ENCODE measurements at regions not wholly inside any gene's neighbourhood (a gene's known extent, or its start where the extent isn't known, plus 50 kb on each side); places are given as distances from the start of the nearest gene placed in this dataset.

DNA sequence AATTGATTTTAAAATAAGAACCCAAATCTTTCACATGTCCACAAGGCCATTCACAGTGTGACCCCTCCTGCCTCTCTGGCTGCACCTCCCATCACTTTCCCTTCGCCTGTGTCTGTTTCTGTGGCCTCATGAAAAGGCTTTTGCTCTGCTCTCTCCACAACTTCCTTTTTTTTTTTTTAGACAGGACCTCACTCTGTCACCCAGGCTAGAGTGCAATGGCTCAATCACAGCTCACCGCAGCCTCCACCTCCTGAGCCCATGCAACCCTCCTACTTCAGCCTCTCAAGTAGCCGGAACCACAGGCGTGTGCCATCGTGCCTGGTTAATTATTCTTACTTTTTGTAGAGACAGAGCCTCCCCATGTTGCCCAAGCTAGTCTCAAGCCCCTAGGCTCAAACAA lies 197.1 kb downstream of the ABCC12 start:
- TF ChIP-seq POLR2A (IDR thresholded peaks at IDR 0.05), result no peak
- TF ChIP-seq, protein P1, sequence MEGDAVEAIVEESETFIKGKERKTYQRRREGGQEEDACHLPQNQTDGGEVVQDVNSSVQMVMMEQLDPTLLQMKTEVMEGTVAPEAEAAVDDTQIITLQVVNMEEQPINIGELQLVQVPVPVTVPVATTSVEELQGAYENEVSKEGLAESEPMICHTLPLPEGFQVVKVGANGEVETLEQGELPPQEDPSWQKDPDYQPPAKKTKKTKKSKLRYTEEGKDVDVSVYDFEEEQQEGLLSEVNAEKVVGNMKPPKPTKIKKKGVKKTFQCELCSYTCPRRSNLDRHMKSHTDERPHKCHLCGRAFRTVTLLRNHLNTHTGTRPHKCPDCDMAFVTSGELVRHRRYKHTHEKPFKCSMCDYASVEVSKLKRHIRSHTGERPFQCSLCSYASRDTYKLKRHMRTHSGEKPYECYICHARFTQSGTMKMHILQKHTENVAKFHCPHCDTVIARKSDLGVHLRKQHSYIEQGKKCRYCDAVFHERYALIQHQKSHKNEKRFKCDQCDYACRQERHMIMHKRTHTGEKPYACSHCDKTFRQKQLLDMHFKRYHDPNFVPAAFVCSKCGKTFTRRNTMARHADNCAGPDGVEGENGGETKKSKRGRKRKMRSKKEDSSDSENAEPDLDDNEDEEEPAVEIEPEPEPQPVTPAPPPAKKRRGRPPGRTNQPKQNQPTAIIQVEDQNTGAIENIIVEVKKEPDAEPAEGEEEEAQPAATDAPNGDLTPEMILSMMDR (IDR thresholded peaks at IDR 0.05), result no peak
- 74 to 84% methylated on average over 5 of the region's 5 CpGs for WGBS, 2 donors
- Histone ChIP-seq H3K9me3 (no peaks in the 10 kb centered on the region), H3K4me3 (no peak overlapping the region), H3K36me3 (replicated peaks in 1 of 2; ENCODE audit: insufficient read depth in 1 of 2, low read depth in 2 of 2) (no peaks in the 10 kb centered on the region), H3K27me3 (no peaks in the 10 kb centered on the region), H3K4me1 (no peaks in the 10 kb centered on the region), H3K27ac (no peak overlapping the region)
- DNase-seq (no peak), ATAC-seq (no peak)
- intact Hi-C loops (cut with DNase I), result no loop called here

DNA sequence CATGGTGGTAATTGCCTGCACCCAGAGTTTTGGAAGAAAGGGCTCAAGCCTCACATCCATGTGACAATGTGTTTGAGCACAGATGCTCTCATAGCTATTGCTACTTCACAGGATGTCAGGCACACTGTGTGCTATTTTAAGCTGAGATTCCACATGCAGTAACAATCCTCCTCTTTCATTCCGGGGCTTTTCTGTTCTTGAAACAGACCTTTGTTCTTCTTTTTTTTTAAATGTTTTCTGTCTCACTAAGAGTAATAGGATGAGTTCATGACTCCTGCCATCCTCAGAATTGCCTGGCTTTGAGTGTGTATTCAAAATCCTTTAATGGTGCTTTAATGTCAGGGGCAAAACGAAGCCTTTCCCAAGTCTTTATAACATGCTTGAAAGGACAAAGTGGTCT lies 198.9 kb downstream of the ABCC12 start:
- 47 to 64% methylated on average over 2 of the region's 2 CpGs for WGBS, 2 donors
- Histone ChIP-seq H3K27me3 (no peaks in the 10 kb centered on the region), H3K9me3 (no peaks in the 10 kb centered on the region), H3K4me1 (no peaks in the 10 kb centered on the region), H3K36me3 (replicated peaks in 1 of 2; ENCODE audit: insufficient read depth in 1 of 2, low read depth in 2 of 2) (no peaks in the 10 kb centered on the region), H3K4me3 (no peak overlapping the region), H3K27ac (no peak overlapping the region)
- TF ChIP-seq, protein P1 (IDR thresholded peaks at IDR 0.05), result no peak
- no peak for TF ChIP-seq POLR2A (IDR thresholded peaks at IDR 0.05)
- intact Hi-C loops (cut with DNase I), result no loop called here
- ATAC-seq, result no peak
- no peak for DNase-seq

DNA sequence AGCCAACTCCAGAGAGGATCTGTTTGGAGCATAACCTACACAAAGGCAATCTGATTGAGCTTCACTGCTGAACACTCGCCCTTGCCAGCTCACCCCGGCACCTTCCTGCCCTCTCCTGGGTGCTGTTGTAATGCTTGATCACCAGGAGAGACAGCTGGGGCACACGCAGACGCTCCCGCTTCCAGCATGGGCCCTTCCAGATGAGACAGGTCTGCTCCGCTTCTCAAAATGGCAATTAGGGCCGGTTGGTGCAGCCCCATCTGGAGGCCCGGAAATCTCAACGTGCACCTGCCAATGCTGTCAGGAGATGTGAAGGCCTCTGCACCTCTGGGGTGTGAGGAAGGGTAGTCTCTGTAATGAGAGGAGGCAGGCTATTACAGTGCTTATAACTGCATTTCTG lies 206.1 kb downstream of the ABCC12 start:
- DNase-seq (no peak), ATAC-seq (no peak)
- no peak overlapping the region for H3K4me3 ChIP-seq
- no peaks in the 10 kb centered on the region for H3K36me3 ChIP-seq (replicated peaks in 1 of 2; ENCODE audit: insufficient read depth in 1 of 2, low read depth in 2 of 2)
- no peak overlapping the region for H3K27ac ChIP-seq
- no peaks in the 10 kb centered on the region for H3K4me1 ChIP-seq
- no peak for TF ChIP-seq POLR2A (IDR thresholded peaks at IDR 0.05)
- TF ChIP-seq, protein P1 (IDR thresholded peaks at IDR 0.05), result no peak
- intact Hi-C loops (cut with DNase I), result no loop called here
- 68 to 79% methylated on average over 8 to 9 of the region's 9 CpGs for WGBS, 2 donors
- H3K9me3 ChIP-seq, result no peaks in the 10 kb centered on the region
- no peaks in the 10 kb centered on the region for H3K27me3 ChIP-seq

DNA sequence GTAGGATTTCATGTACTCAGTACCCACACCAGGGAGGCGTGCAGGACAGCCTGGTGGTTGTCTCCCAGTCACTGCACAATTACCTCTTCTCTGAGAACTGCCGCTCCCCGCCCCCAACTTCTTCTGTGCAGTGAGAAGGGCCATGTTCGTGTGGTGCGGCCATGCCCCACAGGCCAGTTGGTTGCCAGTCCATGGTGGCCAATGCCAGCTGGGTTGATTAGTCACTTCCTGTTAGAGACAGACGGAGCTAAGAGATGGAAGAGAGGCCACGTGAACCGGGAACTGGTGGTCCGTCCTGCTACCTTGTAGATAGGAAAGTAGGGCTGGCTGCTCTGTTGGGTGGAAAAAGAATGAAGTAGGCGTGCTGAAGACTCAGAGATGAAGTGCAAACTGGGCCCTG lies 206.5 kb downstream of the ABCC12 start:
- Histone ChIP-seq H3K4me1 (no peaks in the 10 kb centered on the region), H3K27ac (no peak overlapping the region), H3K9me3 (no peaks in the 10 kb centered on the region), H3K36me3 (replicated peaks in 1 of 2; ENCODE audit: insufficient read depth in 1 of 2, low read depth in 2 of 2) (no peaks in the 10 kb centered on the region), H3K4me3 (no peak overlapping the region), H3K27me3 (no peaks in the 10 kb centered on the region)
- intact Hi-C loops (cut with DNase I), result no loop called here
- 79 to 91% methylated on average over 10 of the region's 10 CpGs for WGBS, 2 donors
- TF ChIP-seq POLR2A (IDR thresholded peaks at IDR 0.05), result no peak
- TF ChIP-seq, protein P1 (IDR thresholded peaks at IDR 0.05), result no peak
- ATAC-seq (no peak), DNase-seq (no peak)

DNA sequence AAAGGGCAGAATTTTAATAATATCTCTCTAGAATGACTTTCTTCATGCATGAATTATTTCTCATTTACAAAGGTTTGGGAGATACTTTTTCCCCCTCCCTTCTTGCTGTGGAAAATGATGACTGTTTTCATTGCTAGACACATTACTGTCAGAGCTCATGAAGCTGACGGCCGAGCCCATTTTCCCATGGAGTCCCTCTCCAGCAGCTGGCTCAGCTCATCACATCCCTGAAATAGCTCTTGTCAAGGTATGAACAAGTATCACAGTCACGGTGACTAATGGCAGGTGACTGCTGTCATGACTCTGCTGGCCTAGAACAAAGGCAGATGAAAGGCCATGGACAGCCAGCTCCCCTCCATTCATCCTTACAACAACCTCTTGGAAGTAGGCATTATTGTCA lies 208.1 kb downstream of the ABCC12 start:
- H3K4me1 ChIP-seq, result no peaks in the 10 kb centered on the region
- 35 to 54% methylated on average over 3 of the region's 3 CpGs for WGBS, 2 donors
- no peaks in the 10 kb centered on the region for H3K27me3 ChIP-seq
- DNase-seq (no peak), ATAC-seq (no peak)
- intact Hi-C loops (cut with DNase I), result no loop called here
- H3K27ac ChIP-seq, result no peak overlapping the region
- no peaks in the 10 kb centered on the region for H3K9me3 ChIP-seq
- TF ChIP-seq POLR2A (IDR thresholded peaks at IDR 0.05), result no peak
- no peak overlapping the region for H3K4me3 ChIP-seq
- H3K36me3 ChIP-seq (replicated peaks in 1 of 2; ENCODE audit: insufficient read depth in 1 of 2, low read depth in 2 of 2), result no peaks in the 10 kb centered on the region

Data from body of pancreas (tissue), 4 donors.